ENCODE measurements at regions not wholly inside any gene's neighbourhood (a gene's known extent, or its start where the extent isn't known, plus 50 kb on each side); places are given as distances from the start of the nearest gene placed in this dataset.

DNA sequence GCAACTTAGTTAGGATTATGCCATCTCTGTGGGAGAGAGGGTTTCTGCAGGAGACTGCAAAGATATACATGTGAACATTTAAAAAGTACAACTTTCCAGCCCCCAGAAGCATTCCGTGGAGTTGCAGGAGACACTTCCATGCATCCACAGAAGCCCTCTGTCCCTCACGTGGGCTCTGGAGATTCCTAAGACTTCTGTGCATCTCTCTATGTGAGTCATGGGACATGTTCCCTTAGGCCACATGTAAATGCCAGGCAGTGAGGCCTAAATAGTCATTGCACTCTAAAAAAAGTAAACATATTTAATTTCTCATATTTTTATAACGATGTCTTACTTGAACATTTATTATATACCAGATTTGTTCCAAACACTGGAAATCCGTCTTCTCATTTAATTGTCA, 126.5 kb upstream of the ROPN1 start:
- H4K20me1 ChIP-seq (replicated peaks; ENCODE audit: control insufficient read depth, extremely low read depth, insufficient read depth, low read length) = peaks cover 2% of the 10 kb centered on the region
- no peaks in the 10 kb centered on the region for H3K27me3 ChIP-seq (ENCODE audit: control insufficient read depth in 2 of 2, insufficient read depth in 2 of 2, low read length in 2 of 2)
- H3K9me1 ChIP-seq (replicated peaks; ENCODE audit: control insufficient read depth, extremely low read depth, insufficient read depth, low read length) = no peaks in the 10 kb centered on the region
- H3K79me2 ChIP-seq (ENCODE audit: control insufficient read depth, insufficient read depth, low read length) = no peaks in the 10 kb centered on the region
- no TSS peak for BruUV-seq (replicated peaks)
- CTCF ChIA-PET = interaction anchor here (0.8 to 1.2 kb wide), 3 partner anchors 12 to 148 kb away, joined by 3 to 5 read pairs (median 3); partner anchors contain the start of gene KALRN
- no peaks in the 10 kb centered on the region for H3K36me3 ChIP-seq (ENCODE audit: control insufficient read depth in 2 of 2, extremely low read depth in 1 of 2, insufficient read depth in 2 of 2, low read length in 2 of 2)
- dilution Hi-C loops (cut with MboI; ENCODE audit: extremely low pct_ligation_motif_present, low sequenced_read_pairs) (no loop called here), intact Hi-C loops (cut with micrococcal nuclease) (no loop called here)
- TF ChIP-seq POLR2AphosphoS5 (IDR thresholded peaks at IDR 0.05; ENCODE audit: insufficient read depth, low read depth, low read length) = no peak
- no peak for TF ChIP-seq EZH2 (IDR thresholded peaks at IDR 0.05; ENCODE audit: borderline replicate concordance, low read depth, low read length, severe bottlenecking)
- TF ChIP-seq FOS (IDR thresholded peaks at IDR 0.05; ENCODE audit: borderline replicate concordance, insufficient read depth, low read length) = peak; percentile 21
- FAIRE-seq (no peak), DNase-seq (ENCODE audit: low read depth, low spot score) (no peak)
- H3K27ac ChIP-seq (ENCODE audit: insufficient read depth, low read depth, low read length) = peak overlapping the region; percentile 45
- H3K9ac ChIP-seq (replicated peaks; ENCODE audit: extremely low read depth, insufficient read depth, low read length) = no peak overlapping the region
- H3K4me2 ChIP-seq (ENCODE audit: insufficient read depth, low read length) = no peak overlapping the region
- peaks cover 33% of the 10 kb centered on the region for H3K4me1 ChIP-seq (ENCODE audit: control insufficient read depth, extremely low read depth, insufficient read depth, low read length)
- no peak overlapping the region for H3K4me3 ChIP-seq (replicated peaks in 1 of 3; ENCODE audit: insufficient read depth in 1 of 3, low read depth in 1 of 3, low read length in 3 of 3)
- no peaks in the 10 kb centered on the region for H3K9me3 ChIP-seq (replicated peaks; ENCODE audit: control insufficient read depth, insufficient read depth, low read length)
- POLR2A ChIA-PET = no interaction called here
- H2AFZ ChIP-seq (ENCODE audit: low read depth, low read length) = no peak overlapping the region

DNA sequence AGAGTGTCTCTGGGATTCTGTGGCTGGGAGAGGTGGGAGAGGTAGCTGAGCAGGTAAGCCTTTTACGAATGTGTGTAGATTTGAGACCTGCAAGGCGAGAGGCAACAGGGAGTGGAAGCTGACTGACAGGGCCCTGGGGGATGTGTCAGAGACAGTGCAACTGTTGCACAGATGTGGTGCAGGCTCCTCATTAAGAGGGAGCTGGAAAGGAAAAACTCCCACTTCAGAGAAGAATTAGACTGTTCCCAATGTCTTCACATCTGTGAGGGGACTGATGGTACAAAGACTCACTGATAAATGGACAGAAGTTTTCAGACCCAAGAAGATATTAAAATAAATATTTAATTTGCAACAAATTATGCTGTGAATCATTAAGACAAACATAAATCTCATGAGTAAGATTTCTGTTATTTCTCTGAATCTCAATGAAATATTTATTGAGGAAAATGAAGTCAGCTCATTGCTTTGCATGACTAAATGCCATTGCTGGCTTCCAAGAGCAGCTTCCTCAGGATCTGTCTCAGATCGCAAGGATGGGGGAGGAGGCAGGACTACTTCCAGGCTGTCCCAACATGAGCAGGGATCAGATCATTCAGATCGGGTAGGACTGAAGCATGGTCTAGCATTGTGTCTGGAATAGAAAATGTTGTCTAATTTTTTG, 127.3 kb upstream of the ROPN1 start:
- Histone ChIP-seq H3K27me3 (ENCODE audit: control insufficient read depth in 2 of 2, insufficient read depth in 2 of 2, low read length in 2 of 2) (no peaks in the 10 kb centered on the region), H3K36me3 (ENCODE audit: control insufficient read depth in 2 of 2, extremely low read depth in 1 of 2, insufficient read depth in 2 of 2, low read length in 2 of 2) (no peaks in the 10 kb centered on the region), H2AFZ (ENCODE audit: low read depth, low read length) (peak overlapping the region; percentile 38), H3K4me3 (replicated peaks in 1 of 3; ENCODE audit: insufficient read depth in 1 of 3, low read depth in 1 of 3, low read length in 3 of 3) (no peak overlapping the region), H3K9ac (replicated peaks; ENCODE audit: extremely low read depth, insufficient read depth, low read length) (peak overlapping the region; percentile 27), H3K79me2 (ENCODE audit: control insufficient read depth, insufficient read depth, low read length) (no peaks in the 10 kb centered on the region), H3K9me3 (replicated peaks; ENCODE audit: control insufficient read depth, insufficient read depth, low read length) (no peaks in the 10 kb centered on the region), H3K27ac (ENCODE audit: insufficient read depth, low read depth, low read length) (peak overlapping the region; percentile 45), H3K4me2 (ENCODE audit: insufficient read depth, low read length) (peak overlapping the region; percentile 24), H4K20me1 (replicated peaks; ENCODE audit: control insufficient read depth, extremely low read depth, insufficient read depth, low read length) (peaks cover 2% of the 10 kb centered on the region), H3K9me1 (replicated peaks; ENCODE audit: control insufficient read depth, extremely low read depth, insufficient read depth, low read length) (no peaks in the 10 kb centered on the region), H3K4me1 (ENCODE audit: control insufficient read depth, extremely low read depth, insufficient read depth, low read length) (peaks cover 33% of the 10 kb centered on the region)
- DNase-seq (ENCODE audit: low read depth, low spot score) = peak; percentile 59
- FAIRE-seq = peak; percentile 65
- no TSS peak for BruUV-seq (replicated peaks)
- dilution Hi-C loops (cut with MboI; ENCODE audit: extremely low pct_ligation_motif_present, low sequenced_read_pairs) = no loop called here
- intact Hi-C loops (cut with micrococcal nuclease) = no loop called here
- ChIA-PET CTCF (interaction anchor here (0.6 to 1.2 kb wide), 6 partner anchors 8 to 128 kb away, joined by 3 to 5 read pairs (median 4); partner anchors contain the start of gene KALRN), POLR2A (interaction anchor here (1.1 kb wide), 1 partner anchor 86 kb away, joined by 3 read pairs; the partner anchor contains the start of gene KALRN)
- TF ChIP-seq FOS (IDR thresholded peaks at IDR 0.05; ENCODE audit: borderline replicate concordance, insufficient read depth, low read length) (peak; percentile 75), GATA2 (IDR thresholded peaks at IDR 0.05; ENCODE audit: insufficient read depth, insufficient read length, low read depth, low read length) (peak; percentile 67), JUN (IDR thresholded peaks at IDR 0.05; ENCODE audit: borderline replicate concordance, insufficient read depth, insufficient read length, low read depth) (no peak), EZH2 (IDR thresholded peaks at IDR 0.05; ENCODE audit: borderline replicate concordance, low read depth, low read length, severe bottlenecking) (no peak), POLR2AphosphoS5 (IDR thresholded peaks at IDR 0.05; ENCODE audit: insufficient read depth, low read depth, low read length) (peak; percentile 55), MYC (IDR thresholded peaks at IDR 0.05; ENCODE audit: low read depth, low read length) (no peak)
- TF ChIP-seq, protein P1, sequence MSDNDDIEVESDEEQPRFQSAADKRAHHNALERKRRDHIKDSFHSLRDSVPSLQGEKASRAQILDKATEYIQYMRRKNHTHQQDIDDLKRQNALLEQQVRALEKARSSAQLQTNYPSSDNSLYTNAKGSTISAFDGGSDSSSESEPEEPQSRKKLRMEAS (IDR thresholded peaks at IDR 0.05; ENCODE audit: insufficient read depth, insufficient read length) = no peak
- TF ChIP-seq, protein P2, sequence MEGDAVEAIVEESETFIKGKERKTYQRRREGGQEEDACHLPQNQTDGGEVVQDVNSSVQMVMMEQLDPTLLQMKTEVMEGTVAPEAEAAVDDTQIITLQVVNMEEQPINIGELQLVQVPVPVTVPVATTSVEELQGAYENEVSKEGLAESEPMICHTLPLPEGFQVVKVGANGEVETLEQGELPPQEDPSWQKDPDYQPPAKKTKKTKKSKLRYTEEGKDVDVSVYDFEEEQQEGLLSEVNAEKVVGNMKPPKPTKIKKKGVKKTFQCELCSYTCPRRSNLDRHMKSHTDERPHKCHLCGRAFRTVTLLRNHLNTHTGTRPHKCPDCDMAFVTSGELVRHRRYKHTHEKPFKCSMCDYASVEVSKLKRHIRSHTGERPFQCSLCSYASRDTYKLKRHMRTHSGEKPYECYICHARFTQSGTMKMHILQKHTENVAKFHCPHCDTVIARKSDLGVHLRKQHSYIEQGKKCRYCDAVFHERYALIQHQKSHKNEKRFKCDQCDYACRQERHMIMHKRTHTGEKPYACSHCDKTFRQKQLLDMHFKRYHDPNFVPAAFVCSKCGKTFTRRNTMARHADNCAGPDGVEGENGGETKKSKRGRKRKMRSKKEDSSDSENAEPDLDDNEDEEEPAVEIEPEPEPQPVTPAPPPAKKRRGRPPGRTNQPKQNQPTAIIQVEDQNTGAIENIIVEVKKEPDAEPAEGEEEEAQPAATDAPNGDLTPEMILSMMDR (IDR thresholded peaks at IDR 0.05; ENCODE audit: extremely low read depth in 1 of 2, insufficient read depth in 1 of 2, low read depth in 1 of 2, low read length in 2 of 2) = no peak
